Large intestine (tissue), 3 donors: ENCODE measurements at regions not wholly inside any gene's neighbourhood (a gene's known extent, or its start where the extent isn't known, plus 50 kb on each side); places are given as distances from the start of the nearest gene placed in this dataset.

Source experiments
- DNase-seq, 2 donors: peaks; one replicate each; pipeline versions ENCODE4 v3.0.0 to v3.0.0-alpha.2; 2013
- H3K27ac ChIP-seq: one replicate; pipeline ENCODE4 v1.5.1; 2013; ENCODE audit warnings: low read length
- H3K27me3 ChIP-seq: 2 replicates; pipeline ENCODE4 v1.6.1; 2013; ENCODE audit warnings: low read length; ENCODE audit not compliant: control insufficient read depth, insufficient read depth
- H3K36me3 ChIP-seq: 2 replicates; pipeline ENCODE4 v1.6.1; 2013; ENCODE audit warnings: low read length; ENCODE audit not compliant: control insufficient read depth, insufficient read depth
- H3K4me1 ChIP-seq: one replicate; pipeline ENCODE4 v1.6.1; 2013; ENCODE audit warnings: low read length; ENCODE audit not compliant: control insufficient read depth, insufficient read depth
- H3K4me3 ChIP-seq: one replicate; pipeline ENCODE4 v1.5.1; 2013; ENCODE audit warnings: low read length
- H3K9me3 ChIP-seq: one replicate; pipeline ENCODE4 v1.6.1; 2013; ENCODE audit warnings: mild to moderate bottlenecking, low read depth, low read length, moderate library complexity; ENCODE audit not compliant: control insufficient read depth
- WGBS: methylation state at CpG from one replicate; pipeline ENCODE4 v1.1.5; 2013; ENCODE audit warnings: low lambda C conversion rate; ENCODE audit not compliant: insufficient coverage; 5-methylcytosine and 5-hydroxymethylcytosine counted together

- WGBS: 100% methylated on average over 1 of the region's 6 CpGs
- no peaks in the 10 kb centered on the region for H3K27me3 ChIP-seq
- DNase-seq: no peak
- no peaks in the 10 kb centered on the region for H3K36me3 ChIP-seq
- no peak overlapping the region for H3K4me3 ChIP-seq
- H3K9me3 ChIP-seq: no peaks in the 10 kb centered on the region
- H3K27ac ChIP-seq: no peak overlapping the region
- H3K4me1 ChIP-seq: no peaks in the 10 kb centered on the region
Observed at GRCh38 chr1:244137725-244138124, 86.6 kb downstream of the ZBTB18 start.

GRCh38 chr1:244138399-244138798 is 87.3 kb downstream of the ZBTB18 start:
- no peaks in the 10 kb centered on the region for H3K27me3 ChIP-seq
- no peaks in the 10 kb centered on the region for H3K4me1 ChIP-seq
- H3K27ac ChIP-seq: no peak overlapping the region
- WGBS: no CpG with 5 or more reads among the region's 7 CpGs
- H3K9me3 ChIP-seq: no peaks in the 10 kb centered on the region
- H3K36me3 ChIP-seq: no peaks in the 10 kb centered on the region
- no peak overlapping the region for H3K4me3 ChIP-seq
- DNase-seq: no peak

GRCh38 chr1:244139655-244140054 is 88.6 kb downstream of the ZBTB18 start:
- no peak for DNase-seq
- H3K4me1 ChIP-seq: no peaks in the 10 kb centered on the region
- no peaks in the 10 kb centered on the region for H3K9me3 ChIP-seq
- no peak overlapping the region for H3K4me3 ChIP-seq
- H3K27me3 ChIP-seq: no peaks in the 10 kb centered on the region
- H3K36me3 ChIP-seq: no peaks in the 10 kb centered on the region
- no peak overlapping the region for H3K27ac ChIP-seq
- 58% methylated on average over 2 of the region's 16 CpGs for WGBS

GRCh38 chr1:244140420-244140819 is 89.3 kb downstream of the ZBTB18 start:
- Histone ChIP-seq H3K9me3 (no peaks in the 10 kb centered on the region), H3K27me3 (no peaks in the 10 kb centered on the region), H3K4me3 (no peak overlapping the region), H3K4me1 (no peaks in the 10 kb centered on the region), H3K27ac (no peak overlapping the region), H3K36me3 (no peaks in the 10 kb centered on the region)
- no peak for DNase-seq
- WGBS: no CpG with 5 or more reads among the region's 3 CpGs

- no peaks in the 10 kb centered on the region for H3K27me3 ChIP-seq
- H3K9me3 ChIP-seq: no peaks in the 10 kb centered on the region
- H3K27ac ChIP-seq: no peak overlapping the region
- H3K36me3 ChIP-seq: no peaks in the 10 kb centered on the region
- WGBS: no CpG with 5 or more reads among the region's 2 CpGs
- no peak for DNase-seq
- H3K4me3 ChIP-seq: no peak overlapping the region
- H3K4me1 ChIP-seq: no peaks in the 10 kb centered on the region
Observed at GRCh38 chr1:244144053-244144452, 93.0 kb downstream of the ZBTB18 start.

- no peaks in the 10 kb centered on the region for H3K4me1 ChIP-seq
- no peaks in the 10 kb centered on the region for H3K27me3 ChIP-seq
- no peaks in the 10 kb centered on the region for H3K9me3 ChIP-seq
- no peak overlapping the region for H3K27ac ChIP-seq
- H3K36me3 ChIP-seq: no peaks in the 10 kb centered on the region
- DNase-seq: no peak
- WGBS: no CpG with 5 or more reads among the region's 5 CpGs
- no peak overlapping the region for H3K4me3 ChIP-seq
Observed at GRCh38 chr1:244150071-244150470, 99.0 kb downstream of the ZBTB18 start.

GRCh38 chr1:244150665-244151064 is 99.6 kb downstream of the ZBTB18 start:
- Histone ChIP-seq H3K27ac (no peak overlapping the region), H3K27me3 (no peaks in the 10 kb centered on the region), H3K4me3 (no peak overlapping the region), H3K9me3 (no peaks in the 10 kb centered on the region), H3K36me3 (no peaks in the 10 kb centered on the region), H3K4me1 (no peaks in the 10 kb centered on the region)
- WGBS: no CpG with 5 or more reads among the region's 4 CpGs
- DNase-seq: no peak

GRCh38 chr1:244151537-244151936 is 100.5 kb downstream of the ZBTB18 start:
- DNase-seq: no peak
- no peaks in the 10 kb centered on the region for H3K36me3 ChIP-seq
- H3K4me1 ChIP-seq: no peaks in the 10 kb centered on the region
- H3K4me3 ChIP-seq: no peak overlapping the region
- no peak overlapping the region for H3K27ac ChIP-seq
- H3K27me3 ChIP-seq: no peaks in the 10 kb centered on the region
- 89% methylated on average over 1 of the region's 4 CpGs for WGBS
- H3K9me3 ChIP-seq: no peaks in the 10 kb centered on the region

GRCh38 chr1:244154508-244154871 is 103.4 kb downstream of the ZBTB18 start:
- WGBS: 37% methylated on average over 2 of the region's 5 CpGs

GRCh38 chr1:244154872-244155531 is 103.9 kb downstream of the ZBTB18 start:
- WGBS: no CpG with 5 or more reads among the region's 21 CpGs
- Histone ChIP-seq H3K4me1 (no peaks in the 10 kb centered on the region), H3K27ac (no peak overlapping the region), H3K4me3 (no peak overlapping the region), H3K27me3 (no peaks in the 10 kb centered on the region), H3K36me3 (no peaks in the 10 kb centered on the region), H3K9me3 (no peaks in the 10 kb centered on the region)
- DNase-seq: peak; percentile 12 to 15

More at GRCh38 chr1:244154508-244154871, 103.4 kb downstream of the ZBTB18 start:
- Histone ChIP-seq H3K9me3 (no peaks in the 10 kb centered on the region), H3K36me3 (no peaks in the 10 kb centered on the region), H3K27me3 (no peaks in the 10 kb centered on the region), H3K27ac (no peak overlapping the region), H3K4me1 (no peaks in the 10 kb centered on the region), H3K4me3 (no peak overlapping the region)
- DNase-seq: no peak

- no peaks in the 10 kb centered on the region for H3K4me1 ChIP-seq
- H3K4me3 ChIP-seq: no peak overlapping the region
- WGBS: 88% methylated on average over 3 of the region's 11 CpGs
- no peak overlapping the region for H3K27ac ChIP-seq
- no peaks in the 10 kb centered on the region for H3K9me3 ChIP-seq
- H3K36me3 ChIP-seq: no peaks in the 10 kb centered on the region
- no peak for DNase-seq
- no peaks in the 10 kb centered on the region for H3K27me3 ChIP-seq
Observed at GRCh38 chr1:244155661-244156060, 104.6 kb downstream of the ZBTB18 start.
